ENCODE measurements at regions not wholly inside any gene's neighbourhood (a gene's known extent, or its start where the extent isn't known, plus 50 kb on each side); places are given as distances from the start of the nearest gene placed in this dataset.
A peak's percentile ranks its signal among the peaks of the same experiment; 100 is the strongest.
"Not testable (repeated sequence)": the region's sequence is repeated elsewhere in the genome, so short reads cannot be mapped to it uniquely, and the experiment has no call there.

DNA sequence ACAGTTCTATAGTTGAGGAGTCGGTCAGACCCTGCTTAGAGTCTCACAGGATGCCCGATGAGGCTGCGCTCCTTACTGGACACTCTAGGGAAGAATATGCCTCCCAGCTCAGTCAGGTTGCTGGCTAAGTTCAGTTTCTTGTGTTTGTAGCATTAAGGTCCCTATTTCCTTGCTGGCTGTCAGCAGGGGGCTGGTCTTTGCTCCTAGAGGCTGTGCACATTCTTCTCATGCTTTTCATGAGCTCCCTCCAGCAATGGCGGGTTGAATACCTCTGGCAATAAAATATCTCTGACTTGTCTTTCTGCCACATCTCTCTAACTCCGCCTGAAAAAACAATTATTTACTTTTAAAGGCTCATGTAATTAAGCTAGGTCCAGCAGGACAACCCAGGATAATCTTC lies 79.4 kb upstream of the DNAJC10 start:
- DNase-seq (ENCODE audit: low read depth): no peak

DNA sequence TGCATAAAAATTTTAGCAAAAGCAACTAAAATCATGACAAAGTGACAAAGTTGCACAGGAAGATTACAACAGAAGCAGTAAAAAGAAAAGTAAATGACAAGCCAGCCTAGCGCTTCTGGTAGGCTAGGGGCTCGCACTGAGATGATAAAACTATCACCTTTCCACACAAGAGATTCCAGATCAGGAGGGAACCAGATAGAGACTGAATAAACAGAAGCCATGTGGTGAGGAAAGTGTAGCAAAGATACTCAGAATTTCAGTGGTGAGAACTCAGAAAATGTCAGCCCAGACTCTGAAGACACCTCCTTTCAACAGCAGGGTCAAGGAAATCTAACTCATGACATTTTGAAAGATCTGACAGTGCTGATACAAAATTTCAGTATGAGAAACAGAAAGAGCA lies 77.4 kb upstream of the DNAJC10 start:
- no peak for DNase-seq (ENCODE audit: low read depth)

- DNase-seq (ENCODE audit: low read depth): no peak
Observed at GRCh38 chr2:182639971-182640370, 76.1 kb upstream of the DNAJC10 start.

DNA sequence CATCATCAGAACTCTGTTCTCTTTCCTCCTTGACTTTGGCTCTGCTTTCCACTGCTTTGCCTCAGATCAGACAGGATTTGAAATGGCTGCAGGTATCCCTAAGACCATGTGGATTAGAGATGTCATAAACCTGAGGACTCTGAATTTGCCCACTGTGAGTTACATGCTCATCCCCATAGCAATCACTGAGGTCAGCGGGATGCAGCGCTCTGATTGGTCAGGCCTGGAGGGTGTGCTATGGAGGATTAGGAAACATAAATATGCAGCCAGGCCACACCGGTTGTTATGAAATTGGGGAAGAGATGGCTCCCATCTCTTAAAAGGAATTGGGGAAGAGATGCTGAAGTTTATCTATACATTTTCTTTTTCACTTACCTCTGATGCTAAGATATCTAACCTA lies 73.7 kb upstream of the DNAJC10 start:
- DNase-seq (ENCODE audit: low read depth): peak; percentile 62

GRCh38 chr2:182646763-182647498 lies 69.1 kb upstream of the DNAJC10 start:
- no peak for DNase-seq (ENCODE audit: low read depth)

- no peak for DNase-seq (ENCODE audit: low read depth)
Observed at GRCh38 chr2:182647499-182647787, 68.6 kb upstream of the DNAJC10 start.

GRCh38 chr2:182649316-182649715 lies 66.7 kb upstream of the DNAJC10 start:
- peak; percentile 21 for DNase-seq (ENCODE audit: low read depth)

- DNase-seq (ENCODE audit: low read depth): peak; percentile 45
Observed at GRCh38 chr2:182650704-182651103, 65.4 kb upstream of the DNAJC10 start.

- DNase-seq (ENCODE audit: low read depth): no peak
Observed at GRCh38 chr2:182652326-182652725, 63.7 kb upstream of the DNAJC10 start.

GRCh38 chr2:182655750-182656149 lies 60.3 kb upstream of the DNAJC10 start:
- no peak for DNase-seq (ENCODE audit: low read depth)

DNA sequence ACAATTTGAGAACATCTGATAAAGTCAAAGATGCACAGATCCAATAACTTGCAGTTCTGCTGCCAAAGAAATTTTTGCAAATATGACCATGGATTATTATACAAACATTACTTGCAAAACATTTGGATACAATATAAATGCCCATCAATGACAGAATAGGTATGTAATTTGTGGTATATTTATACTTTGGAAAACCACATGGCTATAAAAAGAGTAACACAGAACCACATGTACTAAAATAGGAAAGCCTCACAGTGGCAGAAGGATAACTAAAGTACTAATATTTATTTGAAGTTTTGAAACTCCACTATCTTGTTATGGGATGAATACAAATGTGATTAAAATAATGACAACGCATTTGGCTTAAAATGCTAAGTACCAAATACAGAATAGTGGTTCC lies 51.8 kb upstream of the DNAJC10 start:
- no peak for DNase-seq (ENCODE audit: low read depth)

- not testable (repeated sequence) for DNase-seq (ENCODE audit: low read depth)
Observed at GRCh38 chr2:182665500-182665899, 50.6 kb upstream of the DNAJC10 start.
